Ramos (cell line): ENCODE measurements at regions not wholly inside any gene's neighbourhood (a gene's known extent, or its start where the extent isn't known, plus 50 kb on each side); places are given as distances from the start of the nearest gene placed in this dataset.

Experiments used
- in situ Hi-C: fragments of 300-500 bp; cut with MboI; formaldehyde crosslinking; loops from one replicate; pipeline ENCODE4 v1.14.3; 2022; ENCODE audit warnings: low sequenced_read_pairs; ENCODE audit not compliant: unreplicated experiment

GRCh38 chr6:149147938-149148718, 169.4 kb upstream of the TAB2 start:
- in situ Hi-C loops, result no loop called here

GRCh38 chr6:149149653-149150052, 167.9 kb upstream of the TAB2 start:
- in situ Hi-C loops, result no loop called here

- in situ Hi-C loops, result no loop called here
These were observed 167.2 kb upstream of the TAB2 start for GRCh38 chr6:149150301-149150700.

- in situ Hi-C loops, result no loop called here
These were observed 166.6 kb upstream of the TAB2 start for GRCh38 chr6:149150801-149151398.

- in situ Hi-C loops, result no loop called here
These were observed 165.0 kb upstream of the TAB2 start for GRCh38 chr6:149152521-149152920.

GRCh38 chr6:149153100-149153499, 164.4 kb upstream of the TAB2 start:
- in situ Hi-C loops, result no loop called here

- in situ Hi-C loops, result no loop called here
These were observed 163.8 kb upstream of the TAB2 start for GRCh38 chr6:149153693-149154092.

- in situ Hi-C loops, result no loop called here
These were observed 163.2 kb upstream of the TAB2 start for GRCh38 chr6:149154261-149154821.

- in situ Hi-C loops, result no loop called here
These were observed 160.4 kb upstream of the TAB2 start for GRCh38 chr6:149157126-149157525.

GRCh38 chr6:149158076-149158475, 159.4 kb upstream of the TAB2 start:
- in situ Hi-C loops, result no loop called here

GRCh38 chr6:149160943-149161342, 156.6 kb upstream of the TAB2 start:
- in situ Hi-C loops, result no loop called here

- in situ Hi-C loops, result no loop called here
These were observed 154.6 kb upstream of the TAB2 start for GRCh38 chr6:149162924-149163323.

GRCh38 chr6:149164199-149164750, 153.2 kb upstream of the TAB2 start:
- in situ Hi-C loops, result no loop called here

- in situ Hi-C loops, result no loop called here
These were observed 151.2 kb upstream of the TAB2 start for GRCh38 chr6:149166336-149166735.

- in situ Hi-C loops, result no loop called here
These were observed 150.8 kb upstream of the TAB2 start for GRCh38 chr6:149166747-149167146.

- in situ Hi-C loops, result no loop called here
These were observed 148.5 kb upstream of the TAB2 start for GRCh38 chr6:149168968-149169367.

- in situ Hi-C loops, result no loop called here
These were observed 147.6 kb upstream of the TAB2 start for GRCh38 chr6:149169761-149170511.

GRCh38 chr6:149170564-149171452, 146.7 kb upstream of the TAB2 start:
- in situ Hi-C loops, result no loop called here

- in situ Hi-C loops, result no loop called here
These were observed 144.3 kb upstream of the TAB2 start for GRCh38 chr6:149173222-149173621.

- in situ Hi-C loops, result no loop called here
These were observed 142.6 kb upstream of the TAB2 start for GRCh38 chr6:149174962-149175361.
